GM12873 (cell line): ENCODE measurements at regions not wholly inside any gene's neighbourhood (a gene's known extent, or its start where the extent isn't known, plus 50 kb on each side); places are given as distances from the start of the nearest gene placed in this dataset.

Source experiments
- CTCF ChIP-seq: IDR thresholded peaks from 2 replicates; pipeline ENCODE4 v1.5.1; 2012; ENCODE audit warnings: low read depth, mild to moderate bottlenecking, moderate library complexity, low read length, control low read depth; ENCODE audit not compliant: insufficient read depth; ENCODE audit errors: missing control alignments

DNA sequence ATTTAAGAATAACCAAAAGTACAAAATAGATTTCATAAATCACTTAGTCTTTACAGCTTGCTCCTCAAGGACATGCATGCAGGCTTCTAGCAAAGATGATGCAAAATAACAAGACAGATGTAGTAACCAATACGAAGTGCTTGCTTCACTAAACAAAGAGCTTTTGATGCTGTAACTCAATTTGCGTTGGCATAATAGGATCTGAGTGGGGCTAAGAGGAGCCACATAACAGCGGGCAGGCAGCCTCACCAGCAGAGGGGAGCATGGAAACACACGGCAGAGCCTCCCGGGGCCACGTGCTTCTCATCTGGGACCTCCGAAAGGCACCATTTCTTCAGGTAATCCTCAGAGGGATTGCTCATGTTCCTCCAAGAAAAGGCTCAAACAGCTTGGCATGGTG is 139.7 kb downstream of the C5orf15 start:
- no peak for TF ChIP-seq CTCF

- TF ChIP-seq CTCF: no peak
Measured at GRCh38 chr5:133827830-133828229, 140.6 kb downstream of the C5orf15 start.

- no peak for TF ChIP-seq CTCF
Measured at GRCh38 chr5:133827011-133827410, 141.4 kb downstream of the C5orf15 start.

DNA sequence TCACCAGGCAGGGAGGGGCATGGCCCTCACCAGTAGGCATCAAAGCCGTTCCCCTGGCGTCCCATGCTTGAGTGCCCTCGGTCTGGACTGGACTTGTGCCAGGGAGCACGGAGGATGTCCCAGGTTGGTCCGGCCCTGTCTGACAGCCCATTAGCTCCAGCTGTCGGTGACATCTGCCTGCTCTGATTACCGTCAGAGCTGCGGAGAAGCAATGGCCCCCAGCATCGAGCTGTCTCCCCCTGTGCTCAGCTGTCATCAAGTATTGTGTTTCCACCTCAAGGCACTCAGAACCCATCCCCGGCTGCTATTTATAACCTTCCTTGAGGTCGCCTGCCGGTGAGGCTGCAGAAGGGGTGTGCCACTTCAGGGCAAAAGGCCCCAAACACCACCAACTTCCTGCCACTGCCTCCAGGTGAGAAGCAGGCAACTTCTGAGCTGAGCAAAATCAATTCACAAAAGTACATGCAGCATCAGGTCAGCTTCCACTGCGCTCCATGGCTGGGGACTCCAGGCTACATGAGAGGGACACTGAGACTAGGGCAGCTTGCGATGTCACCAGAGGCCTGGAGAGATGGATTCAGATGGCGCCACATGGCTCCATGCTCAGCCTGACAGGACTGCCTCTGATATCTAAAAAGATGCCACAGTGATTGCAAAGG is 142.7 kb downstream of the C5orf15 start:
- TF ChIP-seq CTCF: no peak

- no peak for TF ChIP-seq CTCF
Measured at GRCh38 chr5:133824661-133825254, 143.7 kb downstream of the C5orf15 start.

GRCh38 chr5:133821889-133822288 is 146.5 kb downstream of the C5orf15 start:
- TF ChIP-seq CTCF: no peak

GRCh38 chr5:133821311-133821741 is 147.1 kb downstream of the C5orf15 start:
- no peak for TF ChIP-seq CTCF
